ENCODE measurements at regions not wholly inside any gene's neighbourhood (a gene's known extent, or its start where the extent isn't known, plus 50 kb on each side); places are given as distances from the start of the nearest gene placed in this dataset.

DNA sequence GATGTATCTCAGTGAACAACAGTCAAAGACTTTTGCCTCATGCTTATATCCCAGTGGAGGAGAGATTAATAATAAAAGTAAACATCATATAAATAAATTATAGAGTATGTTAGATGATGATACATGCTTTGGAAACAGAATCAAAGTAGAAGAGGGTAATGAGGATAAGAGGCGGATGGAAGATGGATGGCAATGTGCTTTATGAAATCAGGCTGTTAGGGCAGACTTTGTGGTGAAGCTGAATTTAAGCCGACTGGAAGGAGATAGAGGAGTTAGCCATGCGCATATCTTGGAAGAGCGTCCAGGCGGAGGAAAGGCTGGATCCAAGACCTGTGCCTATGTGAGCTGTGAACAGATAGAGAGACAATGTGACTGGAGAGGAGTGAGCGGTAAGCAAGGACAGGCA, 74.9 kb upstream of the GUCY1A1 start:
- H3K27me3 Mint-ChIP-seq (ENCODE audit: low read depth): no peaks in the 10 kb centered on the region
- TF ChIP-seq, protein P1, sequence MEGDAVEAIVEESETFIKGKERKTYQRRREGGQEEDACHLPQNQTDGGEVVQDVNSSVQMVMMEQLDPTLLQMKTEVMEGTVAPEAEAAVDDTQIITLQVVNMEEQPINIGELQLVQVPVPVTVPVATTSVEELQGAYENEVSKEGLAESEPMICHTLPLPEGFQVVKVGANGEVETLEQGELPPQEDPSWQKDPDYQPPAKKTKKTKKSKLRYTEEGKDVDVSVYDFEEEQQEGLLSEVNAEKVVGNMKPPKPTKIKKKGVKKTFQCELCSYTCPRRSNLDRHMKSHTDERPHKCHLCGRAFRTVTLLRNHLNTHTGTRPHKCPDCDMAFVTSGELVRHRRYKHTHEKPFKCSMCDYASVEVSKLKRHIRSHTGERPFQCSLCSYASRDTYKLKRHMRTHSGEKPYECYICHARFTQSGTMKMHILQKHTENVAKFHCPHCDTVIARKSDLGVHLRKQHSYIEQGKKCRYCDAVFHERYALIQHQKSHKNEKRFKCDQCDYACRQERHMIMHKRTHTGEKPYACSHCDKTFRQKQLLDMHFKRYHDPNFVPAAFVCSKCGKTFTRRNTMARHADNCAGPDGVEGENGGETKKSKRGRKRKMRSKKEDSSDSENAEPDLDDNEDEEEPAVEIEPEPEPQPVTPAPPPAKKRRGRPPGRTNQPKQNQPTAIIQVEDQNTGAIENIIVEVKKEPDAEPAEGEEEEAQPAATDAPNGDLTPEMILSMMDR (IDR thresholded peaks at IDR 0.05; ENCODE audit: unreplicated experiment): no peak
- no peak for DNase-seq (ENCODE audit: low spot score in 2 of 2, unreplicated experiment in 2 of 2)
- H3K4me1 Mint-ChIP-seq: peaks cover 24% of the 10 kb centered on the region
- no peaks in the 10 kb centered on the region for H3K36me3 Mint-ChIP-seq
- no peaks in the 10 kb centered on the region for H3K9me3 Mint-ChIP-seq
- peak overlapping the region; percentile 54 for H3K27ac Mint-ChIP-seq
- no peak overlapping the region for H3K4me3 Mint-ChIP-seq

DNA sequence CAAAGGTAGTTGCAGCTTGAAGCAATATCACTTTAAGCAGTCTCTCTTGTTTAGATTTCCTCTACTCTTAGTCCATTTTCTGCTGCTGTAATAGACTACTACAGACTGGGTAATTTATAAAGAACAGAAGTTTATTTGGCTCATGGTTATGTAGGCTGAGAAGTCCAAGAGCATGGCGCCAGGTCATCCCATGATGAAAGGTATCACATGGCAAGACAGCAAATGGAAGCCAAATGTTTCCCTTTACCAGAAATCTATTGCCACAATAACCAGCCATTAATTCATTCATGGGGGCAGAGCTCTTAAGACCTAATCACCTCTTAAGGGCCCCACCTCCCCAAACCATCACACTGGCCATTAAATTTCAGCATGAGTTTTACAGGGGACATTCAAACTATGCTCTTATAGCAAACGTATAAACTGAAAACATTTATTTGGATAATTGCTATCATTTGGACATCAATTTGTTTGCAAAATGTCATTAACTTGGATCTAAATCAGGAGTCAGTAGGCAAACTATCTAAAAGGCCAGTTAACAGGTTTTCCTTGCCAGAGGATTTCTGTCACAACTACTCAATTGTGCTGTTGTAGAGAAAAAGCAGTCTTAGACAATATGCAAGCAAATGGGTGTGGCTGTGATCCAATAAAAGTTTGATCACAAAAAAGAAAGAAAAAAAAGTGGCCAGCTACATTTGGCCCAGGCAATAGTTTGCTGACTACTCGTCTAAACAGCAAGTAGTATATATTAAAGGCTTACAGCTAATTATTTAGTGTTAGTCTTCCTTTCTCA, 75.7 kb upstream of the GUCY1A1 start:
- DNase-seq (ENCODE audit: low spot score in 2 of 2, unreplicated experiment in 2 of 2): no peak
- H3K4me1 Mint-ChIP-seq: peaks cover 19% of the 10 kb centered on the region
- no peaks in the 10 kb centered on the region for H3K9me3 Mint-ChIP-seq
- no peak overlapping the region for H3K27ac Mint-ChIP-seq
- H3K4me3 Mint-ChIP-seq: no peak overlapping the region
- TF ChIP-seq, protein P1 (IDR thresholded peaks at IDR 0.05; ENCODE audit: unreplicated experiment): no peak
- H3K36me3 Mint-ChIP-seq: no peaks in the 10 kb centered on the region
- H3K27me3 Mint-ChIP-seq (ENCODE audit: low read depth): peaks cover 1% of the 10 kb centered on the region

DNA sequence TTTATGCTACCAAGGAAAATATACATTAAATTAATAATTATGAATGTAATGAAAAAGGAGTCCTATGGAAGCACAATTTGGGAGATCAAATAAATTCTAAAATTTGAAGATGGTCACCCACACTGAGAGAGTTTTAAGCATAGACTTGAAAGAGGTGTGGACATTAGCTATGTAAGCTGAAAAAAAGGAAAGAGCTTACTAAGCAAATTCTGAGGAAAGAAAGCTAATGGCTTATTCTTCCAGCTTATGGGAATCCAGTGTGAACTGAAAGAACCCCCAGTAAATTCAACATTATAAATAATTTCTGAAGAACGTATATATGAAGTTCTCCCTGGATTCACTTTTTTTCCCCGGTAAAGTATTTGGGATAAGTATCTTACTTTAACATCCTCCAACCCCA, 78.2 kb upstream of the GUCY1A1 start:
- Mint-ChIP-seq H3K4me1 (peaks cover 16% of the 10 kb centered on the region), H3K4me3 (no peak overlapping the region), H3K27me3 (ENCODE audit: low read depth) (peaks cover 17% of the 10 kb centered on the region), H3K27ac (no peak overlapping the region), H3K36me3 (no peaks in the 10 kb centered on the region), H3K9me3 (no peaks in the 10 kb centered on the region)
- TF ChIP-seq, protein P1 (IDR thresholded peaks at IDR 0.05; ENCODE audit: unreplicated experiment): no peak
- no peak for DNase-seq (ENCODE audit: low spot score in 2 of 2, unreplicated experiment in 2 of 2)

DNA sequence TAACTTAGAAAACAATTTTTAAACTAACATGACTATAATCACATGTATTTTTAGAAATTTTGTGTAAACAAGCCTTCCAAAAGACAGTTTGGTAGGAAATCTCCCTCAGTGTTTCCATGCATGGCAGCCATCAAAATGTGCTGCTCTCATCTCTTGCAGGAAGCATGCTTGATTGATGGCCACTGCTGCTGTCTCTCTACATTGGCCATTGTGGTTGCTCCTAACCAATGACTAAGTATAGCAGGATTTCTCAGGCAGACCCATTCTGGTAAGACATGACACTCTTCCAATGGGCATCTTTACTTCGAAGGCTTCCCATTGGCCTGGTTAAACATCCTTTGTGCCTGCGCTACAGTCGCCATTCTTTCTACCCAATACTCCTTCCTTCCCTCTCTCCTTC, 78.9 kb upstream of the GUCY1A1 start:
- DNase-seq (ENCODE audit: low spot score in 2 of 2, unreplicated experiment in 2 of 2): no peak
- Mint-ChIP-seq H3K27ac (no peak overlapping the region), H3K27me3 (ENCODE audit: low read depth) (peaks cover 17% of the 10 kb centered on the region), H3K36me3 (no peaks in the 10 kb centered on the region), H3K4me3 (no peak overlapping the region), H3K9me3 (no peaks in the 10 kb centered on the region), H3K4me1 (peaks cover 19% of the 10 kb centered on the region)
- TF ChIP-seq, protein P1 (IDR thresholded peaks at IDR 0.05; ENCODE audit: unreplicated experiment): no peak

DNA sequence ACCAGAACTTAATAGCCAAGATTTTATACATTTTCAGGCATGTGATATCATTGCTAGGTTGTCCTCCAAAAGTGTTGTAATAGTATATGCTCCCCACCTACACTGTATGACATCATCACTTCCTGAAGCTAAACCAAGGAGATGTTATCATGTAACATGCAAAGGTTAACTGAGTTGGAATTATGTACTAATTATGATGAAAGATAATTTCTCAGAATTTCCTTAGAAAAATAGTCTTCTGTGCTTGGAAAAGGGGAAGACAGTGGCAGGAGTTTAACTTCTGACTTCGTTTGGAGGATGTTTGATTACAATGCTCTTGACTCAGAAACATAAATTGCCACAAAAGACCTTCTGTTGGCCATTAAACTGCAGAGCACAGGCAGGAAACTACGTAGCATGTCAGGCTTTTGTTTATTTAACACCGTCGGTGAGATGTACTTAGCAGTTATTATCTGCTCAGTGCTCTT, 83.6 kb upstream of the GUCY1A1 start:
- no peaks in the 10 kb centered on the region for H3K9me3 Mint-ChIP-seq
- peaks cover 12% of the 10 kb centered on the region for H3K4me1 Mint-ChIP-seq
- peaks cover 1% of the 10 kb centered on the region for H3K36me3 Mint-ChIP-seq
- peaks cover 17% of the 10 kb centered on the region for H3K27me3 Mint-ChIP-seq (ENCODE audit: low read depth)
- TF ChIP-seq, protein P1 (IDR thresholded peaks at IDR 0.05; ENCODE audit: unreplicated experiment): no peak
- no peak overlapping the region for H3K4me3 Mint-ChIP-seq
- peak overlapping the region; percentile 32 for H3K27ac Mint-ChIP-seq
- DNase-seq (ENCODE audit: low spot score in 2 of 2, unreplicated experiment in 2 of 2): no peak

All from mesothelial cell of epicardium (in vitro differentiated cells).